Loucy (cell line): ENCODE measurements at regions not wholly inside any gene's neighbourhood (a gene's known extent, or its start where the extent isn't known, plus 50 kb on each side); places are given as distances from the start of the nearest gene placed in this dataset.

Experiments
- H2AFZ ChIP-seq: fragments of 200-600 bp; sonication (generic); 2 replicates; pipeline ENCODE4 v1.6.0; 2016; ENCODE audit warnings: antibody characterized with exemption, mild to moderate bottlenecking, low read length, moderate library complexity
- H3F3A ChIP-seq: fragments of 200-600 bp; 2 replicates; pipeline ENCODE4 v1.6.0; 2016; ENCODE audit warnings: antibody characterized with exemption, low read depth, mild to moderate bottlenecking
- H3K27me3 ChIP-seq: fragments of 200-600 bp; sonication (generic); 2 replicates; pipeline ENCODE4 v1.6.1; 2014; ENCODE audit warnings: low read length, mild to moderate bottlenecking; ENCODE audit not compliant: insufficient read depth, poor library complexity, severe bottlenecking
- H3K36me3 ChIP-seq: fragments of 200-600 bp; sonication (generic); 2 replicates; pipeline ENCODE4 v1.6.1; 2016; ENCODE audit warnings: low read length; ENCODE audit not compliant: insufficient read depth
- H3K4me1 ChIP-seq: fragments of 200-600 bp; sonication (generic); 2 replicates; pipeline ENCODE4 v1.5.1; 2014; ENCODE audit warnings: low read length, mild to moderate bottlenecking; ENCODE audit not compliant: insufficient read depth, poor library complexity, severe bottlenecking
- H3K4me2 ChIP-seq: fragments of 200-600 bp; sonication (generic); 2 replicates; pipeline ENCODE4 v1.6.0; 2014; ENCODE audit warnings: antibody characterized with exemption, low read length, low read depth, mild to moderate bottlenecking; ENCODE audit not compliant: poor library complexity, severe bottlenecking
- H3K4me3 ChIP-seq: fragments of 200-600 bp; sonication (generic); 2 replicates; pipeline ENCODE4 v1.5.1; 2014; ENCODE audit warnings: low read length, mild to moderate bottlenecking, mixed read lengths; ENCODE audit not compliant: poor library complexity, severe bottlenecking
- H3K79me2 ChIP-seq: fragments of 200-600 bp; sonication (generic); 2 replicates; pipeline ENCODE4 v1.6.1; 2014; ENCODE audit warnings: low read length; ENCODE audit not compliant: insufficient read depth
- H3K9ac ChIP-seq: fragments of 200-600 bp; sonication (generic); 2 replicates; pipeline ENCODE4 v1.6.0; 2014; ENCODE audit warnings: mild to moderate bottlenecking, low read depth, low read length, moderate library complexity; ENCODE audit not compliant: poor library complexity, severe bottlenecking
- H3K9me2 ChIP-seq: fragments of 200-600 bp; sonication (generic); replicated peaks from 2 replicates; pipeline ENCODE4 v1.6.1; 2016; ENCODE audit warnings: low read depth, low read length, mixed read lengths
- H3K9me3 ChIP-seq: fragments of 200-600 bp; sonication (generic); 2 replicates; pipeline ENCODE4 v1.6.1; 2014; ENCODE audit warnings: mild to moderate bottlenecking, antibody characterized with exemption, low read length, low read depth; ENCODE audit not compliant: insufficient read depth
- H4K20me1 ChIP-seq: fragments of 200-600 bp; sonication (generic); 2 replicates; pipeline ENCODE4 v1.6.0; 2014; ENCODE audit warnings: antibody characterized with exemption, low read length, mild to moderate bottlenecking; ENCODE audit not compliant: insufficient read depth, poor library complexity, severe bottlenecking
- CTCF ChIP-seq: fragments of 200-600 bp; sonication (generic); conservative IDR thresholded peaks from 2 replicates; pipeline ENCODE4 v1.5.1; 2014; ENCODE audit warnings: mild to moderate bottlenecking, antibody characterized with exemption, low read length
- EZH2phosphoT487 ChIP-seq: fragments of 200-600 bp; IDR thresholded peaks from 2 replicates; pipeline ENCODE4 v1.6.1; 2018; ENCODE audit warnings: antibody characterized with exemption, mild to moderate bottlenecking, moderate library complexity, borderline replicate concordance

DNA sequence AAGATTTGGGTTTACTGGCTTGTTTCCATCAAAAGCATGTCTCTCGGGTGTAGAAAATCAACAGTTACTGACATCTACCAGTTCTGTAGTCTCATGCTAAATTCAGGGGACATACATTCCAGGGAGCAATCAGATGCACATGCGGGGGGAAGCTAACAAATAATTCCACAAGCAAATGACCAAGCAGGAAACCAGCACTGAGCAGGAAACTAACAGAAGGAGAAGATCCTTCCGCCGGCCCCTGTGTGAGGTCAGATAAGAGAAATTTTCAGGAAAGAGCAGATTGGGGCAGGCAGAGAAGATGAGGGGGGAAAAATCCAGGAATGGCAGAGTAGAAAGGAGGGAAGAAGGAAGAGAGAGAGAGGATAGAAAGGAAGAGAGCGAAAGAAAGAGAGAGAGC lies 127.6 kb upstream of the TMCC3 start:
- no peak for TF ChIP-seq EZH2phosphoT487
- no peak for TF ChIP-seq CTCF
- Histone ChIP-seq H2AFZ (no peak overlapping the region), H3F3A (no peaks in the 10 kb centered on the region), H3K9ac (no peak overlapping the region), H3K9me3 (peaks cover 8% of the 10 kb centered on the region; the same call in 1 of the 2 replicates), H3K4me3 (no peak overlapping the region), H4K20me1 (no peaks in the 10 kb centered on the region), H3K4me1 (peaks cover 12% of the 10 kb centered on the region), H3K36me3 (no peaks in the 10 kb centered on the region), H3K79me2 (no peaks in the 10 kb centered on the region), H3K27me3 (no peaks in the 10 kb centered on the region), H3K4me2 (no peak overlapping the region), H3K9me2 (no peaks in the 10 kb centered on the region)

DNA sequence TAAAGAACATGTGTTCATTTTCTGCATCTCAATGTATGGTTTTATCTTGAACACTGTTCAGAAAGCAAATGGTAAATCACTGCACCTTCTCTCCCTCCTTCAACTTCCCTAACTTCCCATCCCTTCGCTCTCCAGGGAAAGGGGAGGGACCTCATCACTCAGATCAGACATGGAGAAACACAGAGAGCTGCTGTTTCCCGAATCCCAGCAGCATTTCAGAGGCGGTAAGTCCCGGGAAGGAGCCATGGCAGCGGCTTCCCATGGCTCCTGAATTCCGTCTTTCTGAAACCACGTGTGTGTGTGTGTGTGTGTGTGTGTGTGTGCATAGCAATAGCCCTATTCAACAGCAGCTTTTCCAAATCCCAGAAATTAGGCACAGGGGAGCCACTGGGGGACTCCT lies 125.4 kb upstream of the TMCC3 start:
- Histone ChIP-seq H3K27me3 (no peaks in the 10 kb centered on the region), H3K36me3 (no peaks in the 10 kb centered on the region), H3K4me2 (no peak overlapping the region), H3K9me2 (no peaks in the 10 kb centered on the region), H3K9ac (no peak overlapping the region), H2AFZ (no peak overlapping the region), H3F3A (no peaks in the 10 kb centered on the region), H4K20me1 (no peaks in the 10 kb centered on the region), H3K4me1 (peaks cover 23% of the 10 kb centered on the region), H3K9me3 (peaks cover 8% of the 10 kb centered on the region; the same call in 1 of the 2 replicates), H3K4me3 (no peak overlapping the region), H3K79me2 (no peaks in the 10 kb centered on the region)
- no peak for TF ChIP-seq CTCF
- TF ChIP-seq EZH2phosphoT487: no peak

DNA sequence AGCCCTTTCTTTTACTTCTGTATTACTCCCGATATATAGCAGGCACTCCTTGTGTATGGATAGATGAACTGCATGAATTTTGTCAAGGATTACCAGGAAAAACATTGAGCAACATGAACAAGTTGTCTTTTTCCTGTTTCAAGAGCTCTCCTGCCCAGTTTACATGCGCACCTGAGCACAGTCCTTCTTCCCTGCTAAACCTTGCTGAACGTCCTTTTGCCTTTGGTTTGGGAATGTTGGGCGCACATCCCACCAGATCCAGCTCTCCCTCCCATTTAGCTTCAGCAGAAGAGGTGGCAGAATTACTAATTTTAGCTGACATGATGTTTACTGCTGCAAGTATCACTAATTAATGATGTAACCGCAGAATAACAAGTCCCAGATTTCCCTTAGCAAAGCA lies 121.4 kb upstream of the TMCC3 start:
- Histone ChIP-seq H3K9ac (no peak overlapping the region), H4K20me1 (no peaks in the 10 kb centered on the region), H3K9me2 (no peaks in the 10 kb centered on the region), H3K36me3 (no peaks in the 10 kb centered on the region), H3K27me3 (no peaks in the 10 kb centered on the region), H3K4me3 (no peak overlapping the region), H2AFZ (no peak overlapping the region), H3K9me3 (peaks cover 8% of the 10 kb centered on the region; the same call in 1 of the 2 replicates), H3K79me2 (no peaks in the 10 kb centered on the region), H3K4me1 (peaks cover 50% of the 10 kb centered on the region), H3F3A (peaks cover 18% of the 10 kb centered on the region), H3K4me2 (no peak overlapping the region)
- TF ChIP-seq EZH2phosphoT487 (no peak), CTCF (no peak)
